ENCODE measurements at regions not wholly inside any gene's neighbourhood (a gene's known extent, or its start where the extent isn't known, plus 50 kb on each side); places are given as distances from the start of the nearest gene placed in this dataset.

DNA sequence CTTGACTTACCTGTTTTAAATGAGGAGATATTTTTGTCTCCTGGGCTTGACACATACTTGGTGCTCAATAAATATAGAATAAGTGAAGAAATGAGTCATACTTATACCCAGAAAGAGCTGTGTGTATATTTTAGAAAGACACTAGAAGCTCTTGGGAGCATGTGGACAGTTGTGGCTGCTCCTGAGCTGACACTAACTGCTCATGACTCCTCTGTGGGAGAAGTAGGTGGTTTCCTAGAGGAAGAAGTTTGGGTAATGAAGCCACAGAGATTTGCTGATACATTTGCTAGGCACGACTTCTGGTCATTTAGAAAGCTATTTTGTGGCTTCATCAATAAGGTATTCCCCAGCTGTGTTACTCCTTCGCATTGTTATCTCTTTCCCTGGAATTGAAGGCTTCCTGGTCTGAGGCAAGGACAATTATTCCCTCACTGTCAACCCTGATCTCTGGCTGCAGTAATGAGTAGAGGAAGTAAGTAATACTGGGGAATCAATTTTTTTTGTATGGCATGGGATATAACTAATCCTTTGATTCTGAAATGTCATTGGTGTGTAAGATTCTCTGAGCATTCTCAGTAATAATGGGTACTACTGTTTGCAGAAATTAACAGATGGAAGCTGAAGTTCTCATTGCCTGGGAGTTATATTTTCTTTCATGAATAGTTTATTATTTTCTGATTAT is 79.6 kb upstream of the DCBLD2 start:
- DNase-seq = no peak

- no peak for DNase-seq
Observed at GRCh38 chr3:98979296-98979695, 77.8 kb upstream of the DCBLD2 start.

GRCh38 chr3:98978068-98978811 is 76.7 kb upstream of the DCBLD2 start:
- DNase-seq = no peak

DNA sequence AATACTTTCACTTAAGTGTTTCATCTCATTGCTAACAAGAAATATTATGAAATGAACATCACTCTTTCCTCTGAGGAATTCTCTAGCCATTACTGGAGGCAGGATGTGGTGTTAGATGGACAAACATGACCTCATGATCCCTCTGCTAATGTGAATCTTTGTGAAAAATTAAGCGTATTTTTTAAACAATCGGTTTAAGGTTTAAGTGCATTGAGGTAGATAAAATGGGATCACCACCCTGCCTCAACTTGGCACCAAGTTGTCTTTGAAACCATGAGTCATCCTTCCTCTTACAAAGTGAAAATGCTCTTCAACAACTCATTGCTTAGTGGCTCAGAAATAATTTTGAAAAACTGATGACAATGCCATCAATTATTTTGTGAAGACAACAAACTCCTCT is 76.0 kb upstream of the DCBLD2 start:
- DNase-seq = no peak

DNA sequence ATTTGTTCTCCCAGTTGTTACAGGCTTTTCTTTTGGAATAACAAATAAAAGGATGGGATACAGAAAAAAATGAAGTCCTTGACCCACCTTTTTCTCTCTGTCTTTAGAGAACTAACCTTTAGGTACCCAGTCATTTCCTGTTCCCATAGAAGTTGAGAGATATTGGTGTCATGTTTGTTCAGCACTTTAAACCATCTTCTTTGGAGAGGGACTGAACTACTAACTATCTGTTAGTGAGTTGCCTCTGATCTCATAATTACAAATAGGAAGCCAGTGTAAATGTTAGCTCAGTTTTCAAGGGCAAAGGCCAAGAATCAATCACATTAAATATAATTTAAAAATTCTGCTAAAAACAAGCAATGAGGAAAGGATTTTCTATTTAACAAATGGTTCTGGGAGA is 72.9 kb upstream of the DCBLD2 start:
- no peak for DNase-seq

DNA sequence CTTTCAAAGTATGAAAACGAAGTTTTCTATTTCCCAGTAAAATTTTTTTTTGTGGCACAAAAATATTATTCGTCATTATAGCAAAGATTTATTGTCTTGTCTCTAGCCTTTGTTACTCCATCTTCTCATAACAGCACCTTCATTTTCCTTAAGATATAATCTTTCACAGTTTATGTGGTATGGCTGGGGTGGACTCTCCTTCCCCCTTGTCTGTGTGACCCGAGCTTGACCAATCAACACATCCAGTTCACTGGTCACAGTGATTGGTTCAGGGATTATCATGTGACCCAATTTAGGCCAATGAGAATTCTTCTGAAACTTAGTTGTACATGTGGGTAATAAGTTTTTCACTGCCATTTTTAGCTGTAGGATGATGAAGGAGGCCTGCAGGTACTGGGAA is 71.2 kb upstream of the DCBLD2 start:
- DNase-seq = no peak

GRCh38 chr3:98972155-98972554 is 70.7 kb upstream of the DCBLD2 start:
- no peak for DNase-seq

DNA sequence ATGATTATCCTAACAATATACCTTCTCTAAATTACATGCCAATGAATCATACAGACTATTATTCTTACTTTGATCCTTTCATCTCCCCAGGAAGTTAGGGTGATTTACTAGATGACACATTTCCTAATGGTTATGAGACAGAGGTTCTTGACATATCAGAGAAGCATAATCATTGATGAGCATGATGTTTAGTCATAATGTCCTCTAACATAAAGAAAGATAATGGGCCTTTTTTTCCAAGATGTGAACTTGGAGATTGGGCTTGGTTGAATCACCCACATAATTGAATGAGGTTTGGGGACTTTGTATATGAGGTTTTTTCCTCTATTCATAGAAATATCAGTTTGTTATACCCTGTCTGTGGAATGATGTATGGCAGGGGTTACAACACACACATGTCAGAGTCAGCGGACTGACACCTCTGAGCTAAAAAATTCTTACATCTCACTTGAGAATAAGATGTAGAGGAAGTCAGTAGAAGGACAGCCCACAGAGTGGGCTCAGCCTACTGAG is 69.7 kb upstream of the DCBLD2 start:
- no peak for DNase-seq

- DNase-seq = no peak
Observed at GRCh38 chr3:98969295-98969694, 67.8 kb upstream of the DCBLD2 start.

DNA sequence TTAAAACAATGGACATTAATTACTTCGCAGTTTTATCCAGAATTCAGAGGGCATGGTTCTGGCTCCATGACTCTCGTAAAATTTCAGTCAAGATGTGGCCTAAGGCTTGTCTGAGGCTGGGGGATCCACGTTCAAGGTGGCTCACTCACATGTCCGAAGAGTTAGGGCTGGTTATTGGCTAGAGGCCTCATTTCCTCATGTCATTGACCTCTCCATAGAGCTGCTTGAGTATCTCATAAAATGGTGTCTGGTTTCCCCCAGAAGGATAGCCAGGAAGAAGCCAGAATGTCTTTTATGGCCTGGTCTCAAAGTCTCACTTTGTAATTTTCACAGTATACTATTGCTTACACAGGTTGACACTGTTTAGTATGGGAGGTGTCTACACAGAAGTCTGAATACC is 67.3 kb upstream of the DCBLD2 start:
- DNase-seq = no peak

GRCh38 chr3:98968347-98968746 is 66.9 kb upstream of the DCBLD2 start:
- no peak for DNase-seq

GRCh38 chr3:98967758-98968157 is 66.3 kb upstream of the DCBLD2 start:
- DNase-seq = no peak

- DNase-seq = no peak
Observed at GRCh38 chr3:98966862-98967546, 65.5 kb upstream of the DCBLD2 start.

GRCh38 chr3:98966434-98966833 is 64.9 kb upstream of the DCBLD2 start:
- no peak for DNase-seq

DNA sequence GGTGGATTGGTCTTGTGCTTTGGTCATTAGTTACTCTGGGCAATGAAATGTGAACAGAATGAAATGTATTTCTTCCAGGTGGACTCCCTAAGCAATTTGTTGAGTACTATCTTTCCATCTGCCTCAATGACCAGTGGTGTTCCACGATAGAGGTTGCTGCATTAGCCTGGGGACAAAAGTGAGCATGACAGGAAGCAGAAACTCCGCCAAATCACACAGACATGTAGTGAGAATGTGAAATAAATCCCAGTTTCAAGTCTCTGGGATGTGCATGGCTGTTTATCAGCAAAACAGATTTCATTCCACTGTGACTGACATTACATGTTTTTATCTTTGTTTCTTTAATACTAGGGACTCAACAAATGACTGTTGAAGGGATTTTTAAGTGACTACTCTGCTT is 63.3 kb upstream of the DCBLD2 start:
- no peak for DNase-seq

DNA sequence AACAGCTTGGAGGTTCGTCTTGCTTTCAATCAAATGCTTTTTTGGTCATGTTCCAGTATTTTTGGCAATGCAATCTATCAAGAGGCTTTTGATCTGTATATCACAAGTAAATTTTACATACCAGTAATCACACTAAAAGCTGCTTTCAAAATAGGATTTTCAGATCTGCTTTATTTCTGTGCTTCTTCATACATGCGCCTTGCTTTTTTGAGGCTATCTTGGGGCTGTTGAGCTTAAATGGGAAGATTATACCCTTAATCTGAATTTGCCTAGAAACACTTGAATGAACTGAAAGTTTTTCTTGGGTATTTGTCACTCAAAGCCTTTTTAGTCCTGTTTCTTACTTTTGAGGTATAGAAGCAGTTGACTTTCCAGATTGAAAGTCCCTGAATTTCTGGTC is 62.1 kb upstream of the DCBLD2 start:
- DNase-seq = no peak

DNA sequence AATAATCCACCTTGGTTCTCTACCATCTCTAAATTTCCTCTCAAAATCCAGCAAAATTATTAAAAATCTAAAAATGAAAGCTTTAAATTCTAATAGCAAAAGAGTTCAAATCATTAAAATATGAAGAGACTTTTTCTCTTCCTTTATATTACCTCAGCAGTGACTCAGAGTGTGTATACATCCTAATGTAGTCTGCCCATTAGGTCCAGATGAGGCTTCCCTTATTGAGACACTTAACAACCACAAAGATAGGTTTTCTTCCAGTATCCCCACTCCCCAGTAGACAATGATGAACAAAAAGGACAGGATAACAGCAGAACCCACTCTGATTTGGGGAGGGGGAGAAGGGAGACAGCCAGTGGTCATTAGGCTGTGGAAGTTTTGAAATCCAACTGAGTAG is 61.5 kb upstream of the DCBLD2 start:
- DNase-seq = no peak

DNA sequence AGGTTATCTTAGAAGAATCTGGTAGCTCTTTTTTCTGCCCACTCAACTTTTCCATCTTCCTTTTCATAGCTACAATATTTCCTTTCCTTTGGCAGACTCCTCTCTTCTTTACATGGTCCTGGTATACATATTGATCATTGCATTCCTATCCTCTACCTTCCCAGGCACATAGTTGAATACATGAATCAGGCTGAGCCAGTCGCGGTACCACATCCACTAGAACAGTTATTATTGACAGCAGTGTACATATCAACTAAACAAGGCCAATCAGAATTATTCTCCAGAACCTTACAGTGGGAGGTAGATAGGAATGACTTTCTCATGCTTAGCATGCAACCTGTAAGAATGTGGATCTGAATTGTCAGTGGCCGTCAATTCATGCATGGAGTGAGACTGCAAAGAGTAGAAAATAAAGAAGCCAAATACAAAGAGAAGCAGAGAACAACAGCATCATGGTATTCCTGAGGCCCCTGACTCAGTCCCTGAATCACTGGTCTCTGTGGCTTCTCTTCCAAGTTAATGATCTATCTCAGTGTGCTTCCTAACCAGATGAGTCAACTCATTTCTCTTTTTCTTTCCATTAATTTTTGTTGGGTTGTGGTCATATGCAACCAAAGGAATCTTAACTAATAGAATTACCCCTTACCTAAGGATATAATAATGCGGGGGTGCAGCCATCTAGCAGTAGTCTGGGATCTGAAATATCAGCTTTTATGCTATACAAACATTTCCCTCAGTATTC is 60.9 kb upstream of the DCBLD2 start:
- no peak for DNase-seq

GRCh38 chr3:98961161-98962155 is 60.0 kb upstream of the DCBLD2 start:
- DNase-seq = no peak

- DNase-seq = no peak
Observed at GRCh38 chr3:98957681-98958080, 56.2 kb upstream of the DCBLD2 start.

DNA sequence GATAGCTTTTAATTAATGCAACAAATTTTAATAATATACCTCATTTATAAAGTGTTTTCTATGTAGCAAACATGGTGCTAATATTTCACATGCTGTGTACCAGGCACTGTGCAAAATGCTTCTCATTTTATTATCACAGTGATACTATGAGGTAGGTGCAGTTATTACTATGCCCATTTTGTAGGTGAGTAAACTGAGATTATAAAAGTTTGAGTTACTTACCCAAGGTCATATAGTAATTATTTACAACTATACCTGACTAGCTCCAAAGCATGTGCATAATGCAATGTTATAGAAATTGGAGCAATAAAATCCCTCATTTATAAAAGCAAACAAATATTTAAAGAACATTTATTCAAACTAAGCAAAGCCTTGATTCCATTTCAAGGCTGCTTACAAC is 54.5 kb upstream of the DCBLD2 start:
- no peak for DNase-seq

Data from activated T-cell treated with anti-CD3 and anti-CD28 coated beads, Interleukin-2, amount 50 U/mL, for 48 hours (primary cell).